Stimulated activated CD8-positive, alpha-beta memory T cell treated with anti-CD3 and anti-CD28 coated beads, Interleukin-7, amount 100 ng/mL, for 4 hours (primary cell): ENCODE measurements at regions not wholly inside any gene's neighbourhood (a gene's known extent, or its start where the extent isn't known, plus 50 kb on each side); places are given as distances from the start of the nearest gene placed in this dataset.

Source experiments
- DNase-seq, 2 donors: peaks; one replicate each; pipeline ENCODE4 v3.0.0-alpha.2; 2020; ENCODE audit warnings: low read depth in 2 of 2

GRCh38 chr4:19999276-19999675 is 252.4 kb upstream of the SLIT2 start:
- no peak for DNase-seq

GRCh38 chr4:19993242-19993641 is 258.5 kb upstream of the SLIT2 start:
- no peak for DNase-seq

GRCh38 chr4:19992471-19993093 is 259.1 kb upstream of the SLIT2 start:
- DNase-seq: no peak

GRCh38 chr4:19987746-19988145 is 264.0 kb upstream of the SLIT2 start:
- no peak for DNase-seq

GRCh38 chr4:19983072-19983471 is 268.6 kb upstream of the SLIT2 start:
- no peak for DNase-seq

GRCh38 chr4:19982556-19982955 is 269.1 kb upstream of the SLIT2 start:
- no peak for DNase-seq

- DNase-seq: no peak
Measured at GRCh38 chr4:19971829-19972228, 279.9 kb upstream of the SLIT2 start.

GRCh38 chr4:19969492-19969891 is 282.2 kb upstream of the SLIT2 start:
- no peak for DNase-seq

GRCh38 chr4:19961091-19961490 is 290.6 kb upstream of the SLIT2 start:
- no peak for DNase-seq

GRCh38 chr4:19958848-19959247 is 292.9 kb upstream of the SLIT2 start:
- no peak for DNase-seq

- DNase-seq: no peak
Measured at GRCh38 chr4:19947349-19947748, 304.4 kb upstream of the SLIT2 start.

GRCh38 chr4:19945979-19946380 is 305.7 kb upstream of the SLIT2 start:
- no peak for DNase-seq

GRCh38 chr4:19945501-19945900 is 306.2 kb upstream of the SLIT2 start:
- DNase-seq: no peak

- DNase-seq: no peak
Measured at GRCh38 chr4:19944806-19945205, 306.9 kb upstream of the SLIT2 start.

- DNase-seq: no peak
Measured at GRCh38 chr4:19944251-19944650, 307.5 kb upstream of the SLIT2 start.

GRCh38 chr4:19941434-19941833 is 310.3 kb upstream of the SLIT2 start:
- no peak for DNase-seq

GRCh38 chr4:19940861-19941260 is 310.8 kb upstream of the SLIT2 start:
- no peak for DNase-seq

- DNase-seq: no peak
Measured at GRCh38 chr4:19936476-19936875, 315.2 kb upstream of the SLIT2 start.

GRCh38 chr4:19930742-19931141 is 321.0 kb upstream of the SLIT2 start:
- no peak for DNase-seq

GRCh38 chr4:19927381-19927780 is 324.3 kb upstream of the SLIT2 start:
- no peak for DNase-seq

- no peak for DNase-seq
Measured at GRCh38 chr4:19925516-19925915, 326.2 kb upstream of the SLIT2 start.

GRCh38 chr4:19924761-19925160 is 326.9 kb upstream of the SLIT2 start:
- no peak for DNase-seq

- no peak for DNase-seq
Measured at GRCh38 chr4:19915276-19915675, 336.4 kb upstream of the SLIT2 start.

- no peak for DNase-seq
Measured at GRCh38 chr4:19913650-19914049, 338.1 kb upstream of the SLIT2 start.
